Fibroblast of the aortic adventitia (primary cell): ENCODE measurements at regions not wholly inside any gene's neighbourhood (a gene's known extent, or its start where the extent isn't known, plus 50 kb on each side); places are given as distances from the start of the nearest gene placed in this dataset.
"Not testable (repeated sequence)": the region's sequence is repeated elsewhere in the genome, so short reads cannot be mapped to it uniquely, and the experiment has no call there.

Experiments
- DNase-seq: peaks from one replicate; pipeline ENCODE4 v3.0.0-alpha.2; 2010; ENCODE audit warnings: low read depth
- H3K4me3 ChIP-seq: 2 replicates; pipeline ENCODE4 v1.5.1; 2011; ENCODE audit warnings: low read depth, mild to moderate bottlenecking, control low read depth, low read length, moderate library complexity
- TF ChIP-seq, protein P1 (sequence below): IDR thresholded peaks from 2 replicates; pipeline ENCODE4 v1.5.1; 2011; ENCODE audit warnings: mild to moderate bottlenecking, low read length, control low read depth, inconsistent platforms; ENCODE audit not compliant: insufficient read depth

DNA sequence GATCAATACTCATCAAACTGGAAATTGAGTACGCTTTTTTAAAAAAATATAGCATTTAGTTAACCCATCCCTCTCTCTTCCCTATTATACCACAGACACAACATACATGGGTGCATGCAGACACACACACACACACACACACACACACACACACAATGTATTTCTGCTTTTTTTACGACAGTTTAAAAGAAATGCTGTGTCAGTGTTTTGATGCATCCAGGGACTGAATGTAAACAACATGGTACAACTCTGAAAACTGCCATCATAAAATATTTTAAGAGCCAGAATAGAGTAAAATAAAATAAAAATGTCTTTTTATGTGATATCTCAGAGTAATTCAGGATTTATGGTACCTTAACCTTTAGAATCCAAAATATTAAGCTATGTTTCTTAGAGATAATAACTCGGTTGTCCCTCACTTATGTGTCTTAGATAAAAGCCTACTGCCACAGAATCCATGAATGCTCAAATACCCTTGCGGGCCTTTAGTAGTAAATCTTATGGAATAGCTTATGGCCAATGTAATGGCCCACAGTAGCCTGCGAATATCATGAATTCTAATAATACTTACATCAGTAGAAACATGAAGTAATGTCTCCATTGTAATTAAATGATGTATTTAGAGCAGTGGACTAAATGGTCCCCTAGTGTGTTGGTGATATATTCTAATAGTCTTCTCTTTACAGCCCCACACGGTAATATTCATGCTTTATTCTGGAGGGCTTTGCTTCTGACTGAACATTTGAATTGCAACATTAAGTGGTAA lies 251.6 kb upstream of the FIGN start:
- DNase-seq, result no peak
- TF ChIP-seq, protein P1, sequence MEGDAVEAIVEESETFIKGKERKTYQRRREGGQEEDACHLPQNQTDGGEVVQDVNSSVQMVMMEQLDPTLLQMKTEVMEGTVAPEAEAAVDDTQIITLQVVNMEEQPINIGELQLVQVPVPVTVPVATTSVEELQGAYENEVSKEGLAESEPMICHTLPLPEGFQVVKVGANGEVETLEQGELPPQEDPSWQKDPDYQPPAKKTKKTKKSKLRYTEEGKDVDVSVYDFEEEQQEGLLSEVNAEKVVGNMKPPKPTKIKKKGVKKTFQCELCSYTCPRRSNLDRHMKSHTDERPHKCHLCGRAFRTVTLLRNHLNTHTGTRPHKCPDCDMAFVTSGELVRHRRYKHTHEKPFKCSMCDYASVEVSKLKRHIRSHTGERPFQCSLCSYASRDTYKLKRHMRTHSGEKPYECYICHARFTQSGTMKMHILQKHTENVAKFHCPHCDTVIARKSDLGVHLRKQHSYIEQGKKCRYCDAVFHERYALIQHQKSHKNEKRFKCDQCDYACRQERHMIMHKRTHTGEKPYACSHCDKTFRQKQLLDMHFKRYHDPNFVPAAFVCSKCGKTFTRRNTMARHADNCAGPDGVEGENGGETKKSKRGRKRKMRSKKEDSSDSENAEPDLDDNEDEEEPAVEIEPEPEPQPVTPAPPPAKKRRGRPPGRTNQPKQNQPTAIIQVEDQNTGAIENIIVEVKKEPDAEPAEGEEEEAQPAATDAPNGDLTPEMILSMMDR, result no peak

DNA sequence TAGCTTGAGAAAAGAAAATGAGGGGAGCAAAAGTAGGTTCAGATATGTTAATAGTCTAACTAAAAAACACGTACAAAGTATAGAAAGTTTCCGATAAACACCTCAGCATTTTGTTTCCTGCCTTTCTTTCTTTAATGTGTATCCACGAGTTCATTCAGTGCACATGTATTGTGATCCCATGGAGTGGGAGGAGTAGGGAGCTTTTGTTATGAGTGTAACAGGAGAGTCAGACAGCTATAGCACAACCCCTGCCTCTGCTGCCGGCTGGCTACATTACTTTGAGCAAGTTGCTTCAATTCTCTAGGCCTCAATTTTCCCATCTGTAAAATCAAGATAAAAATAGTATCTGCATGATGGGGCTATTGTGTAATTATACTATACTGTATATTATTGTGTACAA lies 249.2 kb upstream of the FIGN start:
- TF ChIP-seq, protein P1, result no peak
- no peak overlapping the region for H3K4me3 ChIP-seq
- no peak for DNase-seq

More for the DNA sequence above, 251.6 kb upstream of the FIGN start:
- H3K4me3 ChIP-seq, result no peak overlapping the region

DNA sequence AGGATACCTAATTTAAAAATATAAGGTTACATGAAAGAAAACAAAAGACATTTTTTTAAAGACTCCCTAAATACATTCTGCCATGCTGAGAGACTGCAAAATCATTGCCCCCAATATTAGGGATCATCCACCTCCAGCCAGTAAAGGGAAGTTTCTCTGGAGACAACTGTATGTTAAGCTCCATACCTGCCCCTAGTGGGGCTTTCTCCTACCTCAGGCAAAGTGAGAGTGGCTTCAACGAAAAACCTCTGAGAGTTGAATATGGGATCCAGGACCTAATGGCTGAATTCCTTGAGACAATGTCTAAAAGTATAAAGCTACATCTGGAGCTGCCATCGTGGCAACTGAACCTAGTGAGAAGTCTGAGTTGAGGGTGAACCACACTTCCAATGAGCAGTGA lies 248.1 kb upstream of the FIGN start:
- no peak overlapping the region for H3K4me3 ChIP-seq
- no peak for DNase-seq
- TF ChIP-seq, protein P1, result no peak

DNA sequence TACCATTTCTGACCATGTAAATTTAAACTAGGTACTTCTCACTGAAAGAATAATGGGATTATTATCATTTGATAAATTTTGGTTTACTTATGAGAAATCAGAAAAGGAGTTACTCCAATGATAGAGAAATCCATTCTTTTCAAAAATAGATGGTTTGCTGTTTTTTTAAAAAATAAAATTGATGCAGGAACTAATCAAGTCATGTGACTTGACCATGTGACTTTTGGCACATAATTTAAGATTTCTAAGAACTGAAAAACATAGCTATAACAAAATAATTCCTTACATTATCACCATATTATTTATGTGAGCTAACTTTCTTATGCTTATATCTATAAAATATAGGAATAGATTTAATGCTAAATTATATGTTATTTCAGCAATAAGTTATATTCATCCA lies 247.1 kb upstream of the FIGN start:
- no peak for DNase-seq
- H3K4me3 ChIP-seq, result no peak overlapping the region
- TF ChIP-seq, protein P1, result no peak

DNA sequence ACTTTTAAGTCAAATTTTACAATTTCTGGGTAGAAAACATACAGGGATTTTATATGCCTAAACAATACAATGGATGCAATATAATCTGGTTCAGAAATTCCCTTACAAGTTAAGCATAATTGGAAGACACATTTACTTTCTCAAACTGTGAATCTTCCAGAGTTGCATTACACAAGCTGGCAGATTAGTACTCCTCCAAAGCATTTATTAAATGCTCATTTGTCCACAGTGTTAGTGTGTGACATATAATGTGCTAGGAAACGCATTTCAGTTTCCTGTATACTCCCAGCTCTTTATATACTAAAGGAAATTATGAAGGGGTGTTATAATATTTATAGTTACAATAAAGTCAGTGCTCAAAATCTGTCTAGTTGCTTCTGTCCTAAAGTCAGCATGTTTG lies 239.0 kb upstream of the FIGN start:
- TF ChIP-seq, protein P1, result no peak
- H3K4me3 ChIP-seq, result no peak overlapping the region
- DNase-seq, result no peak

DNA sequence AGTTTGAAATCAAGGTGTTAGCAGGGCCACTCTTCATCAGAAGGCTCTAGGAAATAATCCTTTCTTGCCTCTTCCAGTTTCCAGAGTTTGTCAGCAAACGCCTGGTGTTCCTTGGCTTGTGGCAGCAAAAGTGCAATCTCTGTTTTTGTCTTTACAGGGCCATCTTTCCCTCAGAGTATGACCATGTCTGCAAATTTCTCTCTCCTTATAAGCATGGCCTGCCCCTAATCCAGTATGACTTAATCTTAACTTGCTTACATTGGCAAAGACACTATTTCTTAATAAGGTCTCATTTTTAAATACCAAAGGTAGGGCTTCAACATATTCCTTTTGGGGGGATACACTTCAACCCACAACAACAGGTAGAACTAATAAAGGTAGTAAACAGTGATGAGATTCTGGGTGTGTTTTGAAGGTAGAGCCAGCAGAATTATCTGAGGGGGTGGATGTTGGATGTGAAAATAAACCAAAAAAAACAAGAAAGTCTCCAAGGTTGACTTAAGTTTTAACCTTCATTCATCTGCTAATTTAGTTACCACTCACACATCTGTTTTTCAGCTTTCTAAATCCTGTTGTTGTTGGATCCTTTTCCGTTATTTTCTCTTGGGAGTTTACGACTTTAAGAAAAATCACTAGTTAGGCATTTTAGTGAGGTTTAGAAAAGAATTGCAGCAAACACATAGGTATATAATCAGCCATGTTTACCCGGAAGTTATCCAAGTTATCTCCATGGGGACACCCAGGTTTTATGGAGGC lies 234.4 kb upstream of the FIGN start:
- DNase-seq, result peak; percentile 2
- H3K4me3 ChIP-seq, result no peak overlapping the region

DNA sequence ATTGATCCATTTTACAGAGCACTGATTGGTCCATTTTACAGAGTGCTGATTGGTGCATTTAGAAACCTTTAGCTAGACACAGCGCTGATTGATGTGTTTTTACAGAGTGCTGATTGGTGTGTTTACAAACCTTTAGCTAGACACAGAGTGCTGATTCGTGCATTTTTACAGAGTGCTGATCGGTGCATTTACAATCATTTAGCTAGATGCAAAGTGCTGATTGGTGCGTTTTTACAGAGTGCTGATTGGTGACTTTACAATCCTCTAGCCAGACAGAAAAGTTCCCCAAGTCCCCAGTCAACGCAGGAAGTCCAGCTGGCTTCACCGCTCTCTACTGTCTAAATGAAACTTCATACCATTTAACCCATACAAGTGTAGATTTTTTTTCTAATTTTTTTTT lies 228.5 kb upstream of the FIGN start:
- DNase-seq, H3K4me3 ChIP-seq: not testable (repeated sequence)

More for the DNA sequence above, 234.4 kb upstream of the FIGN start:
- TF ChIP-seq, protein P1, result no peak
